H1 (cell line): ENCODE measurements at regions not wholly inside any gene's neighbourhood (a gene's known extent, or its start where the extent isn't known, plus 50 kb on each side); places are given as distances from the start of the nearest gene placed in this dataset.

Experiments used
- CTCF ChIA-PET: fragments of 300-600 bp; sonication (Branson Sonifier 250); formaldehyde crosslinking; loops from one replicate; lab custom pipeline; 2021; ENCODE audit not compliant: partially characterized antibody; lab: Charles Lee
- POLR2A ChIA-PET: fragments of 300-600 bp; sonication (Branson Sonifier 250); formaldehyde crosslinking; loops from one replicate; lab custom pipeline; 2021; ENCODE audit warnings: inconsistent platforms; ENCODE audit not compliant: partially characterized antibody; lab: Charles Lee
- DNase-seq, 2 experiments: peaks; one replicate each; pipeline versions ENCODE4 v3.0.0 to v3.0.0-alpha.2; 2010 to 2022; ENCODE audit warnings: low spot score in 2 of 2, low read depth in 1 of 2, mixed read lengths in 1 of 2
- FAIRE-seq: peaks from 2 replicates; lab custom pipeline; 2011; peaks lifted over from hg19 to GRCh38; lab: Jason Lieb, UNC
- H2AFZ ChIP-seq: 2 replicates; pipeline ENCODE4 v1.8.1; 2012; ENCODE audit warnings: low read length, inconsistent platforms
- H2AK5ac ChIP-seq: 2 replicates; pipeline ENCODE4 v1.6.1; 2013; ENCODE audit warnings: low read depth, low read length
- H2BK120ac ChIP-seq: replicated peaks from 2 replicates; pipeline ENCODE3; 2013; ENCODE audit warnings: low read depth, low read length, inconsistent platforms
- H2BK12ac ChIP-seq: 2 replicates; pipeline ENCODE4 v1.6.1; 2013; ENCODE audit warnings: low read depth, low read length
- H2BK15ac ChIP-seq: 2 replicates; pipeline ENCODE4 v1.6.1; 2013; ENCODE audit warnings: low read length
- H2BK20ac ChIP-seq: 2 replicates; pipeline ENCODE4 v1.6.1; 2013; ENCODE audit warnings: low read length
- H2BK5ac ChIP-seq: 2 replicates; pipeline ENCODE4 v1.6.1; 2013; ENCODE audit warnings: low read depth, low read length
- H3K14ac ChIP-seq: 2 replicates; pipeline ENCODE4 v1.6.1; 2013; ENCODE audit warnings: inconsistent platforms; ENCODE audit not compliant: insufficient read length
- H3K18ac ChIP-seq: 2 replicates; pipeline ENCODE4 v1.6.1; 2013; ENCODE audit warnings: low read length; ENCODE audit errors: extremely low read depth
- H3K23ac ChIP-seq: 2 replicates; pipeline ENCODE4 v1.6.1; 2013; ENCODE audit warnings: inconsistent platforms; ENCODE audit not compliant: insufficient read length
- H3K23me2 ChIP-seq: 2 replicates; pipeline ENCODE4 v1.6.1; 2013; ENCODE audit warnings: low read depth, low read length
- H3K27ac ChIP-seq: 2 replicates; pipeline ENCODE4 v1.6.1; 2011; ENCODE audit warnings: low read depth, low read length, inconsistent platforms
- H3K27me3 ChIP-seq, 4 experiments: replicated peaks in 1 of 4; 1 replicate in 1 of 4; 2 replicates in 3 of 4; pipeline versions ENCODE4 v1.6.1 to v1.8.1; 2011 to 2013; ENCODE audit warnings: low read length in 3 of 4, mild to moderate bottlenecking in 3 of 4, inconsistent platforms in 2 of 4, mixed read lengths in 2 of 4, moderate library complexity in 1 of 4; ENCODE audit not compliant: control insufficient read depth in 3 of 4, insufficient read depth in 3 of 4; ENCODE audit errors: extremely low read depth in 1 of 4
- H3K36me3 ChIP-seq, 4 experiments: 2 replicates each; pipeline versions ENCODE4 v1.6.1 to v1.8.1; 2011 to 2013; ENCODE audit warnings: mild to moderate bottlenecking in 4 of 4, low read length in 3 of 4, moderate library complexity in 2 of 4, control low read depth in 1 of 4, inconsistent platforms in 1 of 4; ENCODE audit not compliant: insufficient read depth in 4 of 4, control insufficient read depth in 2 of 4
- H3K4ac ChIP-seq: replicated peaks from 2 replicates; pipeline ENCODE3; 2013; ENCODE audit warnings: low read length, low read depth, mixed read lengths, inconsistent platforms; ENCODE audit not compliant: insufficient read length
- H3K4me1 ChIP-seq, 4 experiments: replicated peaks in 1 of 4; 1 replicate in 1 of 4; 2 replicates in 3 of 4; pipeline versions ENCODE4 v1.6.1 to v1.8.1; 2011 to 2013; ENCODE audit warnings: low read length in 3 of 4, inconsistent platforms in 2 of 4, mixed read lengths in 1 of 4; ENCODE audit not compliant: insufficient read depth in 4 of 4, control insufficient read depth in 3 of 4
- H3K4me2 ChIP-seq, 2 experiments: 2 replicates each; pipeline versions ENCODE4 v1.6.1 to v1.8.1; 2011 to 2013; ENCODE audit warnings: low read depth in 2 of 2, low read length in 2 of 2, control low read depth in 1 of 2, inconsistent platforms in 1 of 2, mild to moderate bottlenecking in 1 of 2; ENCODE audit not compliant: insufficient read depth in 1 of 2
- H3K4me3 ChIP-seq, 4 experiments: fragments of 200-600, 300-600 bp in 1 of 4; sonication (generic), shearing (Covaris generic), sonication (Bioruptor Twin) in 1 of 4; 2 replicates each; pipeline versions ENCODE4 v1.5.1 to v1.8.1; 2011 to 2016; ENCODE audit warnings: low read length in 4 of 4, low read depth in 3 of 4, control low read depth in 2 of 4, inconsistent platforms in 2 of 4, mild to moderate bottlenecking in 2 of 4, mixed read lengths in 1 of 4, moderate library complexity in 1 of 4; ENCODE audit not compliant: insufficient read depth in 2 of 4; ENCODE audit errors: extremely low read depth in 1 of 4
- H3K56ac ChIP-seq: replicated peaks from 2 replicates; pipeline ENCODE3; 2013; ENCODE audit warnings: low read depth, mild to moderate bottlenecking, mixed read lengths, low read length, inconsistent platforms; ENCODE audit not compliant: insufficient read length
- H3K79me1 ChIP-seq: 2 replicates; pipeline ENCODE4 v1.6.1; 2013; ENCODE audit warnings: low read depth, low read length, control low read depth
- H3K79me2 ChIP-seq, 2 experiments: 2 replicates each; pipeline versions ENCODE4 v1.6.1 to v1.8.1; 2012 to 2013; ENCODE audit warnings: low read length in 2 of 2, mild to moderate bottlenecking in 2 of 2, inconsistent platforms in 1 of 2; ENCODE audit not compliant: insufficient read depth in 2 of 2, control insufficient read depth in 1 of 2
- H3K9ac ChIP-seq, 4 experiments: replicated peaks in 1 of 4; 1 replicate in 1 of 4; 2 replicates in 3 of 4; pipeline versions ENCODE4 v1.6.1 to v1.8.1; 2011 to 2013; ENCODE audit warnings: low read depth in 3 of 4, low read length in 3 of 4, control low read depth in 2 of 4, mild to moderate bottlenecking in 2 of 4, moderate library complexity in 2 of 4, inconsistent platforms in 1 of 4; ENCODE audit errors: extremely low read depth in 1 of 4
- H3K9me3 ChIP-seq, 2 experiments: 2 replicates each; pipeline versions ENCODE4 v1.6.1 to v1.8.1; 2012 to 2013; ENCODE audit warnings: mild to moderate bottlenecking in 2 of 2, moderate library complexity in 2 of 2, control low read depth in 1 of 2, inconsistent platforms in 1 of 2, low read depth in 1 of 2, low read length in 1 of 2, mixed read lengths in 1 of 2; ENCODE audit not compliant: insufficient read depth in 2 of 2
- H4K20me1 ChIP-seq, 2 experiments: replicated peaks in 1 of 2; 2 replicates each; pipeline versions ENCODE3 to v1.8.1; 2011 to 2013; ENCODE audit warnings: inconsistent platforms in 2 of 2, low read length in 2 of 2, mild to moderate bottlenecking in 1 of 2; ENCODE audit not compliant: insufficient read depth in 2 of 2, control insufficient read depth in 1 of 2
- H4K5ac ChIP-seq: 2 replicates; pipeline ENCODE4 v1.6.1; 2013; ENCODE audit warnings: low read length, low read depth, mixed read lengths, inconsistent platforms; ENCODE audit not compliant: insufficient read length
- H4K8ac ChIP-seq: 2 replicates; pipeline ENCODE4 v1.8.0; 2013; ENCODE audit warnings: mild to moderate bottlenecking, moderate library complexity, low read length, inconsistent platforms; ENCODE audit not compliant: insufficient read depth; ENCODE audit errors: extremely low read depth
- H4K91ac ChIP-seq: replicated peaks from 2 replicates; pipeline ENCODE3; 2013; ENCODE audit warnings: low read length, mixed read lengths, inconsistent platforms; ENCODE audit not compliant: insufficient read length
- CEBPB ChIP-seq: IDR thresholded peaks from 2 replicates; pipeline ENCODE4 v1.6.1; 2012; ENCODE audit warnings: low read depth, low read length
- WGBS, 2 experiments: shearing (Covaris generic) in 1 of 2; methylation state at CpG; one replicate each; pipeline versions ENCODE4 v1.1.6 to v1.1.7; 2013 to 2015; ENCODE audit warnings: low lambda C conversion rate in 2 of 2, mixed read lengths in 2 of 2, inconsistent platforms in 1 of 2, low coverage in 1 of 2, missing lambda C conversion rate in 1 of 2; ENCODE audit not compliant: insufficient replicate concordance in 2 of 2, insufficient coverage in 1 of 2, insufficient read length in 1 of 2; ENCODE audit errors: extremely low coverage in 1 of 2, missing lambda C conversion rate in 1 of 2; 5-methylcytosine and 5-hydroxymethylcytosine counted together
- TF ChIP-seq, protein P1 (sequence below): IDR thresholded peaks from 2 replicates; pipeline ENCODE4 v1.6.1; 2012; ENCODE audit warnings: inconsistent platforms

DNA sequence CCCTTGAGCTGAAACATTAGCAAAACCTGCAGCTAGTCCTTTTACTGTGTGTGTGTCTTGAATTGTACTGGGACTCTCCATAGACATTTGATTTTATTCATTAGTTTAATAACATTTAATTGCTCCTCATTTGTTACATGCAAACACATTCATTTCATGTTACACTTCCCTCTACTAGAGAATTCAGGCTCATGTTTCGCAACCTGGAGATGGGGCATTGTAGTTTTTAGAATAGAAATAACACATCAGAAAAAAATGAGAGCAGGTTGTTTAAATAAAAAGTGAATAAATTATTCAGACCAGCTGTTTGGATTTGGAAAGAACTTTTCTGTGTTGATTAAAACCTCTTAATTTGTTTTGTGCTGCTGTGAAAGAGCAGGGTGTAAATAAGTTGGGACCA is 243.9 kb downstream of the ETV1 start:
- peak; percentile 72 for TF ChIP-seq CEBPB
- TF ChIP-seq, protein P1, sequence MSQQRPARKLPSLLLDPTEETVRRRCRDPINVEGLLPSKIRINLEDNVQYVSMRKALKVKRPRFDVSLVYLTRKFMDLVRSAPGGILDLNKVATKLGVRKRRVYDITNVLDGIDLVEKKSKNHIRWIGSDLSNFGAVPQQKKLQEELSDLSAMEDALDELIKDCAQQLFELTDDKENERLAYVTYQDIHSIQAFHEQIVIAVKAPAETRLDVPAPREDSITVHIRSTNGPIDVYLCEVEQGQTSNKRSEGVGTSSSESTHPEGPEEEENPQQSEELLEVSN = no peak
- Histone ChIP-seq H3K27ac (no peak overlapping the region), H2BK12ac (no peak overlapping the region), H4K5ac (no peak overlapping the region), H3K27me3 (no peaks in the 10 kb centered on the region), H3K18ac (no peak overlapping the region), H3K79me2 (no peaks in the 10 kb centered on the region), H2AFZ (no peak overlapping the region), H2BK20ac (no peak overlapping the region), H3K23ac (no peak overlapping the region), H3K4me3 (no peak overlapping the region), H3K79me1 (no peaks in the 10 kb centered on the region), H3K36me3 (no peaks in the 10 kb centered on the region), H3K9me3 (no peaks in the 10 kb centered on the region), H3K14ac (no peak overlapping the region), H4K8ac (no peak overlapping the region), H3K4ac (no peak overlapping the region), H3K9ac (no peak overlapping the region), H3K4me1 (peaks cover 0 to 8% (median 3%) of the 10 kb centered on the region in 4 experiments; a peak in 3 of 7 replicates), H2BK5ac (no peak overlapping the region), H3K4me2 (no peak overlapping the region), H3K56ac (no peak overlapping the region), H4K91ac (no peak overlapping the region), H2BK15ac (no peak overlapping the region), H4K20me1 (no peaks in the 10 kb centered on the region), H3K23me2 (no peaks in the 10 kb centered on the region; the same call in 1 of the 2 replicates), H2AK5ac (no peak overlapping the region), H2BK120ac (no peak overlapping the region)
- POLR2A ChIA-PET = no interaction called here
- CTCF ChIA-PET = interaction anchor here (1.0 to 2.1 kb wide), 5 partner anchors 11 to 221 kb away, joined by 3 to 6 read pairs (median 3); no protein-coding TSS in a partner anchor
- no peak for DNase-seq
- WGBS, 2 experiments = 94% methylated on average over 1 of the region's 1 CpG; no CpG with 5 or more reads in 1 of the 2 experiments
- FAIRE-seq = no peak
